ENCODE measurements at regions not wholly inside any gene's neighbourhood (a gene's known extent, or its start where the extent isn't known, plus 50 kb on each side); places are given as distances from the start of the nearest gene placed in this dataset.

GRCh38 chr10:51022933-51023585 lies 51.2 kb upstream of the PRKG1 start:
- no peak for DNase-seq (ENCODE audit: extremely low read depth in 1 of 4, low spot score in 3 of 4)
- Histone ChIP-seq H3K36me3 (ENCODE audit: control insufficient read depth, insufficient read depth, low read length) (no peaks in the 10 kb centered on the region), H3K79me2 (ENCODE audit: control insufficient read depth, insufficient read depth, low read length) (no peaks in the 10 kb centered on the region), H3K4me3 (no peak overlapping the region), H2AFZ (ENCODE audit: low read depth, low read length) (no peak overlapping the region), H3K9me1 (ENCODE audit: control insufficient read depth, insufficient read depth, low read length) (no peaks in the 10 kb centered on the region), H4K20me1 (replicated peaks; ENCODE audit: control insufficient read depth, insufficient read depth, low read length) (no peaks in the 10 kb centered on the region), H3K4me1 (replicated peaks in 1 of 2; ENCODE audit: control insufficient read depth in 2 of 2, insufficient read depth in 2 of 2, low read length in 2 of 2) (no peaks in the 10 kb centered on the region), H3K9me3 (replicated peaks; ENCODE audit: control insufficient read depth, insufficient read depth, low read depth, low read length) (no peaks in the 10 kb centered on the region), H3K27ac (ENCODE audit: extremely low read depth, low read depth, low read length) (no peak overlapping the region), H3K4me2 (ENCODE audit: insufficient read depth, low read length) (no peak overlapping the region), H3K27me3 (ENCODE audit: control insufficient read depth in 2 of 2, insufficient read depth in 2 of 2, low read length in 2 of 2) (no peaks in the 10 kb centered on the region), H3K9ac (ENCODE audit: insufficient read depth in 1 of 2, low read depth in 2 of 2, low read length in 2 of 2) (no peak overlapping the region)
- WGBS (ENCODE audit: insufficient coverage, low coverage, missing lambda C conversion rate) = 0% methylated on average over 5 of the region's 5 CpGs
- intact Hi-C loops (cut with micrococcal nuclease) (no loop called here), in situ Hi-C loops (cut with MboI) (loop anchor here (25.0 kb wide), 1 partner anchor 1189 kb away; no protein-coding TSS in a partner anchor)
- ChIA-PET POLR2A (interaction anchor here (1.1 kb wide), 1 partner anchor 10 kb away, joined by 4 read pairs; no protein-coding TSS in a partner anchor), CTCF (ENCODE audit: low intra/inter-chr PET ratio) (no interaction called here)
- no peak for FAIRE-seq
- TF ChIP-seq TEAD2 (tag; IDR thresholded peaks at IDR 0.05) = no peak
- TF ChIP-seq TAL1 (IDR thresholded peaks at IDR 0.05) = no peak
- TF ChIP-seq NFE2 (IDR thresholded peaks at IDR 0.05; ENCODE audit: low read depth) = no peak
- TF ChIP-seq CREM (IDR thresholded peaks at IDR 0.05; ENCODE audit: low read depth) = no peak
- BruUV-seq (replicated peaks) = no TSS peak
- no peak for ATAC-seq

GRCh38 chr10:51023636-51024035 lies 50.7 kb upstream of the PRKG1 start:
- H2AFZ ChIP-seq (ENCODE audit: low read depth, low read length) = no peak overlapping the region
- FAIRE-seq (no peak), DNase-seq (ENCODE audit: extremely low read depth in 1 of 4, low spot score in 3 of 4) (no peak), ATAC-seq (no peak)
- intact Hi-C loops (cut with micrococcal nuclease) (no loop called here), in situ Hi-C loops (cut with MboI) (loop anchor here (25.0 kb wide), 1 partner anchor 1189 kb away; no protein-coding TSS in a partner anchor)
- no peaks in the 10 kb centered on the region for H3K4me1 ChIP-seq (replicated peaks in 1 of 2; ENCODE audit: control insufficient read depth in 2 of 2, insufficient read depth in 2 of 2, low read length in 2 of 2)
- POLR2A ChIA-PET = no interaction called here
- H3K9me1 ChIP-seq (ENCODE audit: control insufficient read depth, insufficient read depth, low read length) = no peaks in the 10 kb centered on the region
- BruUV-seq (replicated peaks) = no TSS peak
- H3K4me2 ChIP-seq (ENCODE audit: insufficient read depth, low read length) = no peak overlapping the region
- H3K9me3 ChIP-seq (replicated peaks; ENCODE audit: control insufficient read depth, insufficient read depth, low read depth, low read length) = no peaks in the 10 kb centered on the region
- H3K27me3 ChIP-seq (ENCODE audit: control insufficient read depth in 2 of 2, insufficient read depth in 2 of 2, low read length in 2 of 2) = no peaks in the 10 kb centered on the region
- H3K4me3 ChIP-seq = no peak overlapping the region
- no peaks in the 10 kb centered on the region for H3K79me2 ChIP-seq (ENCODE audit: control insufficient read depth, insufficient read depth, low read length)
- CTCF ChIA-PET (ENCODE audit: low intra/inter-chr PET ratio) = no interaction called here
- TF ChIP-seq RFX7 (CRISPR knock-in tag; IDR thresholded peaks at IDR 0.05) = no peak
- TF ChIP-seq ARHGAP35 (IDR thresholded peaks at IDR 0.05; ENCODE audit: partially characterized antibody) = no peak
- no peak for TF ChIP-seq FIP1L1 (IDR thresholded peaks at IDR 0.05; ENCODE audit: low read depth, low read length, poor library complexity, severe bottlenecking)
- TF ChIP-seq L3MBTL2 (IDR thresholded peaks at IDR 0.05) = no peak
- TF ChIP-seq ZNF778 (CRISPR knock-in tag; IDR thresholded peaks at IDR 0.05) = no peak
- TF ChIP-seq HINFP (tag; conservative IDR thresholded peaks at IDR 0.05; ENCODE audit: low read depth) = no peak
- TF ChIP-seq MEF2A (IDR thresholded peaks at IDR 0.05; ENCODE audit: control insufficient read depth, low read depth, low read length) = no peak
- TF ChIP-seq ZNF121 (CRISPR knock-in tag; conservative IDR thresholded peaks at IDR 0.05) = no peak
- no peaks in the 10 kb centered on the region for H4K20me1 ChIP-seq (replicated peaks; ENCODE audit: control insufficient read depth, insufficient read depth, low read length)
- H3K27ac ChIP-seq (ENCODE audit: extremely low read depth, low read depth, low read length) = no peak overlapping the region
- no peaks in the 10 kb centered on the region for H3K36me3 ChIP-seq (ENCODE audit: control insufficient read depth, insufficient read depth, low read length)
- H3K9ac ChIP-seq (ENCODE audit: insufficient read depth in 1 of 2, low read depth in 2 of 2, low read length in 2 of 2) = no peak overlapping the region
